ENCODE measurements at regions not wholly inside any gene's neighbourhood (a gene's known extent, or its start where the extent isn't known, plus 50 kb on each side); places are given as distances from the start of the nearest gene placed in this dataset.

- intact Hi-C loops (cut with DNase I), result no loop called here
- Histone ChIP-seq H3K36me3 (no peaks in the 10 kb centered on the region), H3K4me3 (no peak overlapping the region), H3K9me3 (peaks cover 0 to under 1% of the 10 kb centered on the region in 2 donors), H3K27ac (no peak overlapping the region), H3K27me3 (no peaks in the 10 kb centered on the region), H3K4me1 (no peaks in the 10 kb centered on the region)
- no peak for TF ChIP-seq CTCF (IDR thresholded peaks at IDR 0.05)
- no peak for DNase-seq (ENCODE audit: low spot score in 2 of 2)
These were observed 156.4 kb downstream of the FGF18 start for GRCh38 chr5:171575808-171576207.

- intact Hi-C loops (cut with DNase I), result no loop called here
These were observed 157.8 kb downstream of the FGF18 start for GRCh38 chr5:171577042-171577758.

GRCh38 chr5:171578049-171578828 is 158.8 kb downstream of the FGF18 start:
- no peak for TF ChIP-seq CTCF (IDR thresholded peaks at IDR 0.05)
- H3K4me3 ChIP-seq, result no peak overlapping the region
- DNase-seq (ENCODE audit: low spot score in 2 of 2), result peak in 1 of 2 donors; percentile 78
- intact Hi-C loops (cut with DNase I), result no loop called here
- peak overlapping the region in 1 of 2 donors; percentile 56 for H3K27ac ChIP-seq
- no peaks in the 10 kb centered on the region for H3K4me1 ChIP-seq
- no peaks in the 10 kb centered on the region for H3K9me3 ChIP-seq
- no peaks in the 10 kb centered on the region for H3K27me3 ChIP-seq
- H3K36me3 ChIP-seq, result no peaks in the 10 kb centered on the region

More at GRCh38 chr5:171577042-171577758, 157.8 kb downstream of the FGF18 start:
- H3K27me3 ChIP-seq, result no peaks in the 10 kb centered on the region
- H3K4me1 ChIP-seq, result no peaks in the 10 kb centered on the region
- no peak overlapping the region for H3K27ac ChIP-seq
- H3K4me3 ChIP-seq, result no peak overlapping the region
- no peak for DNase-seq (ENCODE audit: low spot score in 2 of 2)
- no peaks in the 10 kb centered on the region for H3K36me3 ChIP-seq
- H3K9me3 ChIP-seq, result no peaks in the 10 kb centered on the region
- TF ChIP-seq CTCF (IDR thresholded peaks at IDR 0.05), result no peak

- intact Hi-C loops (cut with DNase I), result no loop called here
- peak in 1 of 2 donors; percentile 80 for DNase-seq (ENCODE audit: low spot score in 2 of 2)
- no peaks in the 10 kb centered on the region for H3K4me1 ChIP-seq
- no peak for TF ChIP-seq CTCF (IDR thresholded peaks at IDR 0.05)
- H3K4me3 ChIP-seq, result no peak overlapping the region
- H3K27me3 ChIP-seq, result no peaks in the 10 kb centered on the region
- no peaks in the 10 kb centered on the region for H3K36me3 ChIP-seq
- no peaks in the 10 kb centered on the region for H3K9me3 ChIP-seq
- H3K27ac ChIP-seq, result peak overlapping the region in 1 of 2 donors; percentile 56
These were observed 159.5 kb downstream of the FGF18 start for GRCh38 chr5:171578829-171579491.

- DNase-seq (ENCODE audit: low spot score in 2 of 2), result no peak
- Histone ChIP-seq H3K36me3 (no peaks in the 10 kb centered on the region), H3K4me1 (no peaks in the 10 kb centered on the region), H3K9me3 (no peaks in the 10 kb centered on the region), H3K4me3 (no peak overlapping the region), H3K27ac (no peak overlapping the region), H3K27me3 (no peaks in the 10 kb centered on the region)
- TF ChIP-seq CTCF (IDR thresholded peaks at IDR 0.05), result no peak
- intact Hi-C loops (cut with DNase I), result no loop called here
These were observed 160.5 kb downstream of the FGF18 start for GRCh38 chr5:171579976-171580411.

Measured in ascending aorta (tissue), 2 donors.